ENCODE measurements at regions not wholly inside any gene's neighbourhood (a gene's known extent, or its start where the extent isn't known, plus 50 kb on each side); places are given as distances from the start of the nearest gene placed in this dataset.
"Not testable (repeated sequence)": the region's sequence is repeated elsewhere in the genome, so short reads cannot be mapped to it uniquely, and the experiment has no call there.

DNA sequence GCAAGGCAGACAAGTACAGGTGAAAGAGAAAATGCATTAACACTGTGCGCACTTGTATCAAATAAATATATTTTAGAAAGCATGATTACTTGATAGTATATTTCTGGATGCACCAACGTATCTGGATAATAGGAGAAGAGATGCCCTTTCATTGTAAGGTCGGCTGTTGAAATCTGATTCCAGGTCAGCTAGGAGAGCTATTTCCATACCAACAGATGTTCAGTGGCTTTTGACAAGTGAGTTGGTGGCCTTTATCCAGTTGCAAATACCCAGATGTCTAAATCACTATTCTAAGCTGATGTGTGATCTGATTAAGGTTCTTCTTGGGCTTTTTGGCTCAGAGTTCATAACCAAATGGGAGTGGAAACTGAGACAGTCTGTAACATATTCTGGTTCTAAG lies 128.2 kb upstream of the TBCA start:
- no peak for ATAC-seq
- no peaks in the 10 kb centered on the region for H3K4me1 ChIP-seq
- intact Hi-C loops (cut with DNase I), result no loop called here
- DNase-seq, result no peak
- TF ChIP-seq, protein P1, sequence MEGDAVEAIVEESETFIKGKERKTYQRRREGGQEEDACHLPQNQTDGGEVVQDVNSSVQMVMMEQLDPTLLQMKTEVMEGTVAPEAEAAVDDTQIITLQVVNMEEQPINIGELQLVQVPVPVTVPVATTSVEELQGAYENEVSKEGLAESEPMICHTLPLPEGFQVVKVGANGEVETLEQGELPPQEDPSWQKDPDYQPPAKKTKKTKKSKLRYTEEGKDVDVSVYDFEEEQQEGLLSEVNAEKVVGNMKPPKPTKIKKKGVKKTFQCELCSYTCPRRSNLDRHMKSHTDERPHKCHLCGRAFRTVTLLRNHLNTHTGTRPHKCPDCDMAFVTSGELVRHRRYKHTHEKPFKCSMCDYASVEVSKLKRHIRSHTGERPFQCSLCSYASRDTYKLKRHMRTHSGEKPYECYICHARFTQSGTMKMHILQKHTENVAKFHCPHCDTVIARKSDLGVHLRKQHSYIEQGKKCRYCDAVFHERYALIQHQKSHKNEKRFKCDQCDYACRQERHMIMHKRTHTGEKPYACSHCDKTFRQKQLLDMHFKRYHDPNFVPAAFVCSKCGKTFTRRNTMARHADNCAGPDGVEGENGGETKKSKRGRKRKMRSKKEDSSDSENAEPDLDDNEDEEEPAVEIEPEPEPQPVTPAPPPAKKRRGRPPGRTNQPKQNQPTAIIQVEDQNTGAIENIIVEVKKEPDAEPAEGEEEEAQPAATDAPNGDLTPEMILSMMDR (IDR thresholded peaks at IDR 0.05), result no peak
- H3K9me3 ChIP-seq, result no peaks in the 10 kb centered on the region
- H3K36me3 ChIP-seq, result no peaks in the 10 kb centered on the region
- no peak overlapping the region for H3K27ac ChIP-seq
- H3K4me3 ChIP-seq, result no peak overlapping the region
- H3K27me3 ChIP-seq, result no peaks in the 10 kb centered on the region

DNA sequence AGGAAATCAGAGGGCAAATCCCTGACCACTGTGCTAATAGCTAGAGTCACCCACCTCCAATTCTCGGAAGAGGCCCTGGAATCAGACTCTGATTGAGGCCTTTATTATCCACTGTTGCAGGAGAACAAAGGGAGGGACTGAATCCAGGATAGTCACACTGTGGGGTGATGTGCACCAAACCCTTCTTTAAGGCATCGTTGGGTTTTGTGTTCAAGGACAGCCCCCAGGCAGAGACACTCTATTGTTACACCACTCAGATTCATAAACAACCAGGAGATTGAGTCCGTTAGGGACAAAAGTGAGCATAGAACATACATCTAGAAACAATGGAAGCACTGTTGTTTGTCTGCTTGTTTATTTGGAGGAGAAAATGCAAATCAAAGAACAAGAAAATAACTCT lies 124.6 kb upstream of the TBCA start:
- no peak for DNase-seq

DNA sequence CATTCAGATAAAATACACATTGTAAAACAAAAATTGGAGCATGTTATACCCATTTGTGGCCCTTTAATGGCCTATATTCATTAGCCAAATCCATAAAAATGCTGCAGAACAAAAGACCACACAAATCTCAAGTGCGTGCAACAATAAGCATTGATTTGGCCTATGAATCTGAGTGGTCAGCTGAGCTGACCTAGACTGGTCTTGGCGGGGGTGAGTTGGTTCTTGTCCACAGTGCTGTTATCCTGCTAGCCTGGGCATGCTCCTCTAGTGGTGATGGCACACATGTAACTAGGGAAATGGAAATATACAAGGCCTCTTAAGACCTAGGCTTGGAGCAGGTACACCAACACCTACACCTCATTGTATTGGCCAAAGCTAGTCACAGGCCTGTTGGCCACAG lies 122.2 kb upstream of the TBCA start:
- H3K4me1 ChIP-seq, result no peaks in the 10 kb centered on the region
- no peak overlapping the region for H3K27ac ChIP-seq
- H3K9me3 ChIP-seq, result no peaks in the 10 kb centered on the region
- DNase-seq (no peak), ATAC-seq (no peak)
- TF ChIP-seq, protein P1 (IDR thresholded peaks at IDR 0.05), result no peak
- intact Hi-C loops (cut with DNase I), result no loop called here
- H3K36me3 ChIP-seq, result no peaks in the 10 kb centered on the region
- H3K27me3 ChIP-seq, result no peaks in the 10 kb centered on the region
- H3K4me3 ChIP-seq, result no peak overlapping the region

More for the DNA sequence above, 124.6 kb upstream of the TBCA start:
- intact Hi-C loops (cut with DNase I), result no loop called here
- Histone ChIP-seq H3K27me3 (no peaks in the 10 kb centered on the region), H3K4me1 (no peaks in the 10 kb centered on the region), H3K4me3 (no peak overlapping the region), H3K27ac (no peak overlapping the region), H3K36me3 (no peaks in the 10 kb centered on the region), H3K9me3 (no peaks in the 10 kb centered on the region)
- ATAC-seq, result no peak
- TF ChIP-seq, protein P1 (IDR thresholded peaks at IDR 0.05), result no peak

DNA sequence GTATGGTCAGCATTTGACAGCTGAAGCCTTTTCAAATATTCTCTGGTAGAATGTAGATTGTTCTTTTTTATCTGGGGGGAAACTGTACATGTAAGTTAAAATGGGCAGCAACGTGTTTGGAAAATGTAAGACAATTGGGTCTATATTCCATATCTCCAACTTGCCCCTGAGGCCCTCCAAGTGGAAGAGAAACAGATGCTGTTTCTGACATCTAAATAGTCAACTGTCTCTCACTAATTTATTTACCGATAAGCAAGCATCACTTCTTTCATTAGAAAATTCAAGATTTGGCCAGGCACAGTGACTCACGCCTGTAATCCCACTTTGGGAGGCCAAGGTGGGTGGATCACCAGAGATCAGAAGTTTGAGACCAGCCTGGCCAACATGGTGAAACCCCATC lies 120.2 kb upstream of the TBCA start:
- intact Hi-C loops (cut with DNase I), result no loop called here
- TF ChIP-seq, protein P1 (IDR thresholded peaks at IDR 0.05), result no peak
- Histone ChIP-seq H3K4me1 (no peaks in the 10 kb centered on the region), H3K27ac (no peak overlapping the region), H3K36me3 (no peaks in the 10 kb centered on the region), H3K27me3 (no peaks in the 10 kb centered on the region), H3K4me3 (no peak overlapping the region), H3K9me3 (no peaks in the 10 kb centered on the region)
- DNase-seq (no peak), ATAC-seq (no peak)

DNA sequence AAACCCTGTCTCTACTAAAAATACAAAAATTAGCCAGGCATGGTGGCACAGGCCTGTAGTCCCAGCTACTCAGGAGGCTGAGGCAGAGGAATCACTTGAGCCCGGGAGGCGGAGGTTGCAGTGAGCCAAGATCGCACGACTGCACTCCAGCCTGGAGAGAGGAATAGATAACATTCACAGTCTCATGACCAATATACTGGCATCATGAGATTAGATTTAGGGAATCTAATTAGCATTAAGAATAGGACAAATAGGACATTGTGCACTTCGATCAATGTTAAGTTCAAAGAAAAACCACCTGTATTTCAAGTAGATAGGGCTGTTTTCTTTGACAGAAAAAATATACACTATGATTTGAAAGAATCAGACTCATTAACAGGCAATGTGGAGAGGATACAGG lies 118.0 kb upstream of the TBCA start:
- H3K9me3 ChIP-seq; H3K27ac ChIP-seq; ATAC-seq; DNase-seq; H3K27me3 ChIP-seq; H3K4me1 ChIP-seq; H3K4me3 ChIP-seq; intact Hi-C loops (cut with DNase I); H3K36me3 ChIP-seq: not testable (repeated sequence)

DNA sequence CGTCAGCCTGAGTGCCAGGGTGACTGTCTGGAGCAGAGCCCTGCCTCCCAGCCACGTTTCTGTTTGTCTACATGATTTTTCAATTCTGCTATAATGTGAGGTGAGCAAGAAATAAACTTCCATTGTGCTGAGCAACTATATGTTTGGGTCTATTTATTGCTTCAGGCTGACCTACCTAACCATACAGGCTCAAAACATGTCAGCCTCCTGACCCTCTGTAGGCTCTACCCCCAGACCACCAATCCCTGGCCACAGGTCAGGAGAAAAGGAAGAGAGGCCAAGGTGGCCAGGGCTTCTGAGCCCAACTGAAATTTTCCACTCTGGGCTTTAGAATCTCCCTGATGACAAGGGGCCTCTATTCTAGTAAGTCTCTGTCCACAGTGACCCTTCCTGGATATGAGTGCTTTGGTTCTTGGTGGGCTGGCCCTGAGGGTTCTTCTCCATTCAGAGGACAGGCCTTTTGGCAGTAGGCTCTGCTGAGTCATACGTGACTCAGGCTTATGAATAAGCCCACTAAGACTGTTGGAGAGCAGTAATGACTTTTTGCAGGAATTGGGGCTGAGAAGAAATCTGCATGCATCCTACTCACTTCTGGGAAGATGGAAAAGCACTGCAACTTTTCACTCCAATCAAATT lies 117.2 kb upstream of the TBCA start:
- no peaks in the 10 kb centered on the region for H3K36me3 ChIP-seq
- ATAC-seq, result peak; percentile 81

More for the DNA sequence above, 117.2 kb upstream of the TBCA start:
- TF ChIP-seq, protein P1 (IDR thresholded peaks at IDR 0.05), result no peak
- intact Hi-C loops (cut with DNase I), result no loop called here
- no peak overlapping the region for H3K27ac ChIP-seq
- peak in 1 of 4 donors; percentile 55 for DNase-seq
- no peaks in the 10 kb centered on the region for H3K27me3 ChIP-seq
- H3K9me3 ChIP-seq, result no peaks in the 10 kb centered on the region
- no peaks in the 10 kb centered on the region for H3K4me1 ChIP-seq
- no peak overlapping the region for H3K4me3 ChIP-seq
